K562 (cell line): ENCODE measurements at regions not wholly inside any gene's neighbourhood (a gene's known extent, or its start where the extent isn't known, plus 50 kb on each side); places are given as distances from the start of the nearest gene placed in this dataset.

ENCODE experiments used
- CTCF ChIP-seq, 3 experiments: IDR thresholded peaks in 2 of 3; conservative IDR thresholded peaks in 1 of 3; 2 replicates each; pipeline ENCODE4 v1.5.1; 2011 to 2012; ENCODE audit warnings: low read length in 3 of 3, mild to moderate bottlenecking in 3 of 3, control low read depth in 2 of 3, improper control_type of control experiment in 1 of 3, inconsistent platforms in 1 of 3, low read depth in 1 of 3, mixed read lengths in 1 of 3, moderate library complexity in 1 of 3; ENCODE audit not compliant: insufficient read depth in 2 of 3
- E2F4 ChIP-seq: sonication (generic); formaldehyde crosslinking; IDR thresholded peaks from 2 replicates; pipeline ENCODE4 v1.8.0; 2022; ENCODE audit warnings: mild to moderate bottlenecking, low read depth, missing genetic modification reagents
- GABPA ChIP-seq: fragments of 200-800 bp; sonication (Bioruptor generic); conservative IDR thresholded peaks from 2 replicates; pipeline ENCODE4 v1.6.1; 2016; ENCODE audit warnings: low read depth, missing genetic modification characterization, missing compliant biosample characterization
- GATA2 ChIP-seq: sonication (generic); formaldehyde crosslinking; IDR thresholded peaks from 2 replicates; pipeline ENCODE4 v1.4.0; 2020; ENCODE audit warnings: mild to moderate bottlenecking, missing genetic modification reagents
- JUND ChIP-seq, 2 experiments: IDR thresholded peaks; 2 replicates in 1 of 2; 3 replicates in 1 of 2; pipeline ENCODE4 v1.6.1; 2011; ENCODE audit warnings: borderline replicate concordance in 2 of 2, low read depth in 2 of 2, low read length in 2 of 2, improper control_type of control experiment in 1 of 2, missing biosample characterization in 1 of 2, missing genetic modification characterization in 1 of 2, missing genetic modification reagents in 1 of 2
- POLR2A ChIP-seq: fragments of 450-650 bp; conservative IDR thresholded peaks from 2 replicates; pipeline ENCODE4 v1.6.1; 2016
- REST ChIP-seq, 2 experiments: fragments of 450-650 bp; formaldehyde crosslinking in 1 of 2; IDR thresholded peaks; 2 replicates each; pipeline versions ENCODE4 v1.4.0 to v1.6.1; 2014 to 2020; ENCODE audit warnings: mild to moderate bottlenecking in 2 of 2, borderline replicate concordance in 1 of 2, low read depth in 1 of 2
- SMC3 ChIP-seq: conservative IDR thresholded peaks from 2 replicates; pipeline ENCODE4 v1.6.1; 2011; ENCODE audit warnings: low read depth, low read length, improper control_type of control experiment; ENCODE audit not compliant: insufficient read depth
- ZNF444 ChIP-seq: fragments of 250-450 bp; sonication (Bioruptor Pico); IDR thresholded peaks from 2 replicates; pipeline ENCODE4 v1.4.0; 2020; ENCODE audit warnings: mild to moderate bottlenecking, moderate library complexity
- ZNF707 ChIP-seq: fragments of 250-450 bp; sonication (Bioruptor Pico); conservative IDR thresholded peaks from 2 replicates; pipeline ENCODE4 v1.8.0; 2022; ENCODE audit warnings: inconsistent platforms, mild to moderate bottlenecking, moderate library complexity

- TF ChIP-seq CTCF (IDR thresholded peaks at IDR 0.05 in 2 of 3, conservative IDR thresholded peaks at IDR 0.05 in 1 of 3; ENCODE audit: insufficient read depth in 2 of 3, low read depth in 1 of 3, low read length in 3 of 3) (no peak), SMC3 (no peak), GABPA (tag) (no peak), REST (IDR thresholded peaks at IDR 0.05; ENCODE audit: borderline replicate concordance) (no peak), REST (CRISPR knock-in tag; IDR thresholded peaks at IDR 0.05; ENCODE audit: low read depth) (no peak), ZNF444 (CRISPR knock-in tag) (no peak), POLR2A (no peak), E2F4 (CRISPR knock-in tag) (no peak), JUND (IDR thresholded peaks at IDR 0.05; ENCODE audit: borderline replicate concordance, low read depth, low read length) (no peak), JUND (tag; IDR thresholded peaks at IDR 0.05; ENCODE audit: borderline replicate concordance, low read depth, low read length) (no peak), GATA2 (CRISPR knock-in tag) (no peak), ZNF707 (CRISPR knock-in tag) (no peak)
These were observed 291.0 kb downstream of the PLOD2 start for GRCh38 chr3:145869958-145870357.
